LoVo (cell line): ENCODE measurements at regions not wholly inside any gene's neighbourhood (a gene's known extent, or its start where the extent isn't known, plus 50 kb on each side); places are given as distances from the start of the nearest gene placed in this dataset.
"Not testable (repeated sequence)": the region's sequence is repeated elsewhere in the genome, so short reads cannot be mapped to it uniquely, and the experiment has no call there.

Experiments
- DNase-seq: peaks from one replicate; pipeline ENCODE4 v3.0.0-alpha.2; 2016; ENCODE audit warnings: low spot score

DNA sequence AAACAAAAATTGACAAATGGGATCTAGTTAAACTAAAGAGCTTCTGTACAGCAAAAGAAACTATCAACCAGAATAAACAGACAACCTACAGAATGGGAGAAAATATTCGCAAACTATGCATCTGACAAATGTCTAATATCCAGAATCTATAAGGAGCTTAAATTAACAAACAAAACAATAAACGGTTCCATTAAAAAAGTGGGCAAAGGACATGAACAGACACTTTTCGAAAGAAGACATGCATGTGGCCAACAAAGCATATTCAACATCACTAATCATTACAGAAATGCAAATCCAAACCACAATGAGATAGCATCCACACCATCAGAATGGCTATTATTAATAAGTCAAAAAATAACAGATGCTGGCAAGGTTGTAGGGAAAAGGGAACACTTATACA, 50.5 kb upstream of the MED13L start:
- not testable (repeated sequence) for DNase-seq

DNA sequence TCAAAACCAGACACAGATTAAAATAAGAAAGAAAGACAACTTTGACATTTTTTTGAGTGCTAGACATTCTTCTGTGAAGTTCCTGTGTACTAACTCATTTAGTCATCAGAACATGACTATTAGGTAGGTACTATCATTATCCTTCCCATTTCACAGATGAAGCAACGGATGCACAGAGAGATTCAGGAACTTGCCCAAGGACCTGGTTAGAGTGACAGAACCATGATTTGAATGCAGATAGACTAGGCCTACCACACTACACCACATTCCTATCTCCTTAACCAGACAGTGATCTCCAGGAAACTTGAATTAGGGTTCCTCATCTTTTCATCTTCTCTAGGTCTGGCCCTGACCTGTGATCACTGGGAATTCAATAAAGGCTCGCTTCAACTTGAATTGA, 54.4 kb upstream of the MED13L start:
- no peak for DNase-seq

DNA sequence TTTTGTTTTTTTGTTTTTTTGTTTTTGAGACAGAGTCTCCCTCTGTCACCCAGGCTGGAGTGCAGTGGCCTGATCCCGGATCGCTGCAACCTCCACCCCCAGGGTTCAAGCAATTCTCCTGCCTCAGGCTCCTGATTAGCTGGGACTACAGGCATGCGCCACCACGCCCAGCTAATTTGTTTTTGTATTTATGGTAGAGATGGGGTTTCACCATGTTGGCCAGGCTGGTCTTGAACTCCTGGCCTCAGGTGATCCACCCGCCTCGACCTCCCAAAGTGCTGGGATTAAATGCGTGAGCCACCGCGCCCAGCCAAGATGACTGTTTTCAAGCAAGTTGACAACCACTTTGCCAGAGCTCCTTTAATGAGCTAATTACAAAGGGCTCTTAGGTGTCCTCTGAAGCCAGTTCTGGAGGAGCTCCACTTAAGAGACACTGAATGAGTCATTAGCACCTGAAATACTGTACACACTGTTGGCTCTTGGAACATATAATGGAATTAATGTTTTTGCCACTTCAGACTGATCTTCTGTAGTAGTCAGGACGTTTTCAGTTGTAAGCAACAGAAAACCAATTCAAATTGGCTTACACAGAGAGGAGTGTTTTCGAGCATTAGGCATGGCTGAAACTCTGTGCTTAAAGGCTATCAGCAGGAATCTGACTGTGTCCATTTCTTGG, 55.4 kb upstream of the MED13L start:
- no peak for DNase-seq

DNA sequence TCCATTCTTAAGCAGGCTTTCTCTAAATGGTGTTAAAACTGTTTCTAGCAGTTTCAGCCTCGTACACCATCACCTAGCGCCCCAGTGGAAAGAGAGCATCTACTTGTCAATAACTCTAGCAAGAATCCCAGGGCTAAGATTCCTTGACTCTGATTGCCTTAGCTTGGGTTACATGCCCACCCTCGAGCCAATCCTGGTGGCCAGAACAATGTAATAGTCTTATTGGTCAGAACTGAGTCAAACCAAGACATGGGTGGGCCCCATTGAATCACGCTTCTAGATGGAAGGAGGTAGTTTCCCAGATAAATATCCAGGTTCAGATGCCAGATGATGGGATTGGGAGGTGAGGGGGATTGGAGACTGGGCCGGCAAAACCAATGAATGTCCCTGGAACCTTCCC, 55.9 kb upstream of the MED13L start:
- DNase-seq = no peak

DNA sequence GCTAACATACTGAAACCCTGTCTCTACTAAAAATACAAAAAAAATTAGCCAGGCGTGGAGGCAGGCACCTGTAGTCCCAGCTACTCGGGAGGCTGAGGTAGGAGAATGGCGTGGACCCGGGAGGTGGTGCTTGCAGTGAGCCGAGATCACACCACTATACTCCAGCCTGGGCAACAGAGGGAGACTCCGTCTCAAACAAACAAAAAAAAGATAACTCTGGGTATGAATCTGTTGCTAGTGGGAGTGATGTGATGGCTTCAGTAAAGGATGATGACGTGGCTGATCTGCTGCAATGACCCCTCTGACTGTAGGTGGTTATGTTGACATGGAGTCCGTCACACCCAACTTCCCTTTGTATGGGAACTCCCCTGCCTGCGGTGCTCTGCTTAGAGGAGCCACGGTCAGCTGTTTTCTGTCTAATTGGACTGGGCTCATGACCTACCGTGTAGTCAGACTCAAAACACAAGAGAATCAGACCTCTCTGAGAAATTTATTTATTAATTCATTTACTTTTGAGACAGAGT, 59.1 kb upstream of the MED13L start:
- DNase-seq = no peak

DNA sequence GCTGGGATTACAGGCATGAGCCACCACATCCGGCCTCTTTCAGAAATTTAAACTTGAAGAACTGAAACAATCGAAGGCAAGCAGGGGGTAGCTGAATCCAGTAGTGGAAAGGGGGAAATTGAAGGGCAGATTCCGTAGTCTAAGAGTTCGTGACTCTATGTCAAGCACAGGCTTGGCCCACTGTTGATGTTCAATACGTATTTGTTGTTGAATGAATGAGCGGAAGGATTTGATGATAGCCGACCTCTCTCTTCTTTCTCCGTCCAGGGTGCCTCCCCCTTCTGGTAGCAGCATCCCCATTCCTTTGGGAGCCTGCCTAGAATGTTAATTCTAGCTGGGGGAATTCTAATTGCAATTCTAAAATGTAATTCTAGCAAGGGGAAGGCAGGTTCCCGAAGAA, 59.8 kb upstream of the MED13L start:
- DNase-seq = no peak

DNA sequence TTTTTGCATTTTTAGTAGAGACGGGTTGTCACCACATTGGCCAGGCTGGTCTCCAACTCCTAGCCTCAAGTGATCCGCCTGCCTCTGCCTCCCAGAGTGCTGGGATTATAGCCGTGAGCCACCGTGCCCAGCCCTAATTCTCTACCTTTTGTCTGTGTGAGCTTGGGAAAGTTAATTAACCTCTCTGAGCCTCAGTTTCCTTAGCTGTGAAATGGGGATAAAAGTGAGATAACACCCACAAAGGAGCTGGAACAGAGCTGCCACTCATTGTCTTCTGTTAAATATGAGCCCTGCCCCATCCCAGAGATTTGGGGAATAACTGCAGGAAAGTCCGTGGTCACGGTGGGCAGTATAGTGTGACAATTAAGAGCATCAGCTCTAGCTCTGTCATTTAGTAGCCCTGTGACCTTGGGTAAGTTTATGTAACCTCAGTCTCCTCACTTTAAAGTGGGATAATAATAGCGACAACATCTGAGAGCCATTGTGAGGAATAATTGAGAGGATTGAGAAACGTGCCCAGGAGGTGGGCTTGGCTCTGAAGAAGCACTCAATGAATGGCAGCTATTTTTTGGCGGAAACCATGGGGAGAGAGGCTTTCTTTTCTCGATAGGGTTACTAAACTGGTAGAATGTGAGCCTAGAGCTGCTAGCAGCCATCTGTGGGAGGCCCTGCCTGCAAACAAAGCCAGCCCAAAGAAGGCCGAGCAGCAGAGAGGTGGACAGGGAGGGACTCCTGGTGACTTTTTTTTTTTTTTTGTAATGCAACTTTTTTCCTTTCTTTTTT, 60.8 kb upstream of the MED13L start:
- no peak for DNase-seq

DNA sequence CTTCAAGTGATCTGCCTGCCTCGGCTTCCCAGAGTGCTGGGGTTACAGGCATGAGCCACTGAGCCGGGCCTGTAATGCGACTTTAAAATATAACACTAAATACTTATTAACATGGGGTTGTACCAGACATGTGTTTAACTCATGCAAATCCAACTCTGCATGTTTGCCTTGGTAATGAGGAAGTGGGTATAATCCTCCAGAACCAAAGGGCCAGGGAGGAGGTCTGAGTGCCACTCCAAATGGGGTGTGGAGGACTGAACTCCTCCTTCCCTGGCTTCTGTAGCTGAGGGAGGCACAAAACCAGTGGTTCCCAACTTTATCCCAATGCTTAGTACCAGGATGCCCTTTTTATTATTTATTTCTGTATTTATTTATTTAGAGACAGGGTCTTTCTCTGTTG, 61.6 kb upstream of the MED13L start:
- DNase-seq = no peak

DNA sequence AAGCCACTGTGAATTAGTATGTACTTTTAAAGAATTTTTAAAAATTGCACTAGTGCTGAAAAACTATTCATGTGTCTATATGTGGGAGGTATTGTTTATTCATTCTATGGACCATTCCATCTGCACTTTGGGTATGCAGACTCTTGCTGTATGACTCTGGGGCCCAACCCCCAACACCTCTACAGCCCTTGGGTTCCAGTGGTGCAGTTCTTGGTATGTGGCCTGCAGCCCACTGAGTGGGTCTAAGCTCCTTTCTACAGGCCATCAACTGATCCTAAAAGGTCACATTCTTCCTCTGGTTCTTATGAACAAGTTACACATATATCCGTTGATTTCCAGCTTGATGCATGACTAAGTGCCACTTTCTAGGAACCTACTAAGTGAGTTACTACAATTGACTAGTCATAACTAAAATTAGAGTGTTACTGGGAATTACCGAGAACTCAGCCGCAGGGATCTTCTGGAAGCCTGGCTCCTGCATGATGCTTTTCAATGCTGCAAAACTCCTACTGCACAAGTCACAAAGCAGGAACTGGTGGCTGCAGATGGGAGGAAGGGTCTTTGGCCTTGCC, 62.4 kb upstream of the MED13L start:
- no peak for DNase-seq

DNA sequence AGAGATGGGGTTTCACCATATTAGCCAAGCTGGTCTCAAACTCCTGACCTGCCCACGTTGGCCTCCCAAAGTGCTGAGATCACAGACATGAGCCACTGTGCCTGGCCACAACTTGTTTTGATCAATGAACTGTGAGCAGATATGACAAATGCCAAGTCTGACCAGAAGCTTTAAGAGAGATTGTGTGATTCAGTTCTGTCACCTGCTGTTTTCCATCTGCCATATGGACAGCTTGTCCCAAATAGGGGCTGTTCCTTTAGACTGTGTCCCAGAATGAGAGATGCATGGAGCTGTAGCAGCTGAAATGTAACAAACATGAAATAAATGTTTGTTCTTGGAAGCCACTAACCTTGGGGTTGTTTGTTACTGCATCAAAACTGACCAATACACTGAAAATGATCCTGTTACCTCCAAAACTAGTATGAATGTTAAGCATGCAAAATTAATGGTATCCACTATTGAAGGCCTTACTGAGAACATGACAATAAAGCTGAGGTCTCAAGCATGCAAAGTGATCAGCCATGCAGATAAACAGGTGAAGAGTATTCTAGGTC, 65.9 kb upstream of the MED13L start:
- DNase-seq = no peak

DNA sequence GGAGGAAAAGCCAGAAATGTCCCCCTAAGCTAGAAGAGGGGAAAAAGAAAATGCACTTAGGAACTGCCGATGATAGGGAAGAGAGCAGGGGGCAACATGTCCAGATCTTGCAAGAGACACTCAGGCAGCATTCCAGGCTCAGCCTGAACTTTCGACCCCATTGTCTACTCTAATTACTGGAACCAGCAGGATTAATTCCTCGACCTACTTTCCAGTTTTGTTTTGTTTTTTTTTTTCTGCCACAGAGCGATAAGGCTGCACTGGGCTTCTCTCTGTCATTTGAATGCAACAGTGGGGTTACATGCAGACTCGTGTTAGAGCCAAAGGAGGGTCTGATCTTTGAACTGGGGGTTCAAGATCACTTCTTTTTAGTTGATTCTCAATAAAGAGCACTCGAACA, 68.7 kb upstream of the MED13L start:
- no peak for DNase-seq

DNA sequence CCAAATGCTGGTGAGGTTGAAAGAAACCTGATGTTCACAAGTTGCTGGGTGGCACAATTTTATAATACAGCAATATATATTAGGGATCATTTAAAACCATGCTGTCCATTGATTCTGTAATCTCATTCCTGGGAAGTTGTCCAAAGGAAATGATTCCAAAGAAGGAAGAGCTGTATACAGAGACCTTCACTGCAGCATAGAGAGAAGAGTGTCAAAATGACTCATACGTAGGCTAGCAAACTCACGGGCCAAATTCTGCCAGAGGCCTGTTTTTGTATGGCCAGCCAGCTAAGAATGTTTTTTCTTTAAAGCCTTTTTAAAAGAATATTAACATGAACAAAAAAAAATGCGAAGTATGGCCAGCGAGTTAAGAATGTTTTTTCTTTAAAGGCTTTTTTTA, 69.2 kb upstream of the MED13L start:
- peak; percentile 15 for DNase-seq

DNA sequence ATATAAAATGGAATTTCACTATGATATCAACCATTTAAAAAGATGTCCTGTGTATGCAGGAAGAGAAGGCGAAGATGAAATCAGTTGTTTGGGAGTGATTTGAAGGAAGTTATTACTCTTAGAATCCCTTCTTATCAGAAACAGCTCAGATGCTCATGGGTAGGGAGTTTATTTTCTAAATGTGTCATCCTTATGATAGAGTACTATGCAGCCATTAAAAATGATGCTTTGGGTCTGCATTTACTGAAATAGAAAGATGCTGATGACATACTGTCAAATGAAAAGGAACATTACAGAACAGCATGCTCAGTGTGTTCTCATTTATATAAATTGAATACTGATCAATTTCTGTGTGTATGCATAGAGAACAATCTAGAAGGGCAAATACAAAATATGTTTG, 69.8 kb upstream of the MED13L start:
- no peak for DNase-seq

DNA sequence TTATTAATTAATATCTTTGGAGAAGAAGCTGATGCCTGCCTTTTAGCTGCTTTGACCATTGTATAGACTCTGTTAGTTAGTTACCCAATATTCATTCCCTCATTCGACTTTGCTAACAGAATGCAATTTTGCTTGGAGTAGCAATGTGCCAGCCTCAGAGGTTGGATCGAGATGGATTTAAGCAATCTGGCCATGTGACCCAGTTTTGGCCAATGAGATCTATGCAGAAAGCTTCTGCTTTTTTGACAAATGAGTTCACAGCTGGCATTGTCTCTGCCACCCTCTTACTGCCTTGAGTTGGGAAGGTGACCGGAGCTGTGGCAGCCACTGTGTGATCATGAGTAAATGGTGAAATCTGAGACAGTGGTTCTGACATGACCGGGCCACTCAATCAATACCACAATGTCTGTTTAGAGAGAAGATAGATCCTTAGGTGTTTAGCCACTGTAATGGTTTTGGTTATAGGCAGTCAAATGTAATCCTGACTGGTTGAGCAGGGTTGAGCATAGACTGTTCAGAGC, 74.9 kb upstream of the MED13L start:
- no peak for DNase-seq

DNA sequence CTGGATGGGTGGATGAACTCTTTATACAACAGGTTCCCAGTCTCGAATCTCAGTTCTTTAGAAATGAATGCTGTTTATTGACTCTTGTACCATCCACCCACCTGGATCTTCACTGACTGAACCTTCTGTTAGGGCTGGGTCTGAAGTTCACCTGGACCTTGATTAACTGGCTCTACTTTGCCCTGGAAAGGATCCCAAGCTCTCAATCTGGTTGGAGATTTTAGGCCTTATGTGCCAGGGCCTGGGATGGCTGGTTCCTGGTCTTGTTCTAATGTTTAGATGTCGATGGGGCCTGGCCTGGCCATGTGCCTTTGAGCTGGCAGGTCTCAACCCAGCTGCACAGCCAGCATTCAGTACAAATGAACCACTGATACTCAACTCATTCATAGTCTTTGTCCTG, 76.5 kb upstream of the MED13L start:
- DNase-seq = no peak

DNA sequence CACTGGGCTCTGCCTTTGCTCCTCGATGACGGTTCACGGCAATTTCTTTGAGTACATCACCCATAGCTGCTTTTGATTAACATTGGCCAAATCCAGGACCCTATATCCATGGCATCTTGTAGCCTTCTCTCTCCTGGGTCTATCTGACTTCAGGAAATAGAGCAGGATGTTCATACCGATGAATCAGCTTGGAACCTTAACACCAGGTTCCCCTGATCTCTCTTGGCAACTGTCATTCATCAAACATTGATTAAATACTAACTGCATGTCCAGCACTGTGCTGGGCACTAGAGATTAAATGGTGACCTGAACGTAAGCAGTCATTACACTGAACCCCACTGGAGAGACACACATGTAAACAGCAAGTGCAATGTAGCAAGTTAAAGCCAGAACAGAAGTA, 77.0 kb upstream of the MED13L start:
- no peak for DNase-seq

DNA sequence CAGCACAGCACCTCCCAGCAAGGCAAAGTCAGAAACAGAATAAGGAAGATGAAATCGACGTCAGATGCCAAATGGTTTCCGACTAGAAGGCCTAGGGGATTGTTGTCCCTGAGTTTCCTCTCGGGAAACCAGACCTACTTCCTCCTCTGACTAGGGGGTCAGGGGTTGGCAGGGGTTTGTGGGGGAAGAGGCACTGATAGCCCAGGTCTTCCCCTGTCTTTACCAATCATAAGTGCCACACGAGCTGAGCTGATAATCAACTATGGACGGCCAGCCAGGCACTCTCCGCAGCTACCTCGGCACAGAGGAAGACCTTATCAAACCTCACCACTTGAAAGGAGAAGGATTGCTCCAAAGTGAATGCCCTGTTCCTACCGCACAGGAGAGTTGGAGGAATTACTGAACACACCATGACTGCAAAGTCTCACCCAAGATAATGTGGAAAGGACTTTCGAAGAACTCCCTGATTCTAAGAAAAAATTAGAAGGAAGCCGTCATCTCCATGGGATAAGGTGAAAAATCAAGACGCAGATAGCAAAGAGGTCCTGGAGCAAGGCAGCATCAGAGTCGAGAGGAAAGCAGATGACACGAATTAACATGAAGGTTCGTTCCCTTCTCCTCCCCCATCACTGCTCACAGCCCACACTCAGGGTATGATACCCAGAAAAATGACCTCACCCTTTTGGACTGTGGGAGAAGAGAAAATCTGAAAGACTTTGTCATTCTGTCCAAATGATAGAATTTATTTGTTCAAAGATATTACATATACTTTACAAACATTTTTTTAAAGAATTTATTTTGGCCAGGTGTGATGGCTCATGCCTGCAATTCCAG, 77.7 kb upstream of the MED13L start:
- no peak for DNase-seq

DNA sequence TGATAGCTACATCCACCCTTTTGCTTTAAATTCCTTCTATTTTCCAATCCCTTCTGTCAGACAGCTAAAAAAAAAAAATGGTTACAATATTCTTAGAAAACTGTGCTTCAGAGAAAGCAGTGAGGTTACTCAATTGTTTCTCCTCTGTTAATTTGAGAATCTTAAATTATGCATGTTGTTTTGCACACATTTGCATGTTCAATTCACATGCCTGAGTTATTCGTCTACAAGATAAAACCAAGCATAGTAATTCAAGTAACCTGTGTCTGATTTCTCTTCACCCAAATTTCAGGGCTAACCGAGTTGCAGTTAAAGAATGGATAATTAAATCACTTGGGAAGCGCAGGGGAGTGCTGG, 81.0 kb upstream of the MED13L start:
- no peak for DNase-seq

DNA sequence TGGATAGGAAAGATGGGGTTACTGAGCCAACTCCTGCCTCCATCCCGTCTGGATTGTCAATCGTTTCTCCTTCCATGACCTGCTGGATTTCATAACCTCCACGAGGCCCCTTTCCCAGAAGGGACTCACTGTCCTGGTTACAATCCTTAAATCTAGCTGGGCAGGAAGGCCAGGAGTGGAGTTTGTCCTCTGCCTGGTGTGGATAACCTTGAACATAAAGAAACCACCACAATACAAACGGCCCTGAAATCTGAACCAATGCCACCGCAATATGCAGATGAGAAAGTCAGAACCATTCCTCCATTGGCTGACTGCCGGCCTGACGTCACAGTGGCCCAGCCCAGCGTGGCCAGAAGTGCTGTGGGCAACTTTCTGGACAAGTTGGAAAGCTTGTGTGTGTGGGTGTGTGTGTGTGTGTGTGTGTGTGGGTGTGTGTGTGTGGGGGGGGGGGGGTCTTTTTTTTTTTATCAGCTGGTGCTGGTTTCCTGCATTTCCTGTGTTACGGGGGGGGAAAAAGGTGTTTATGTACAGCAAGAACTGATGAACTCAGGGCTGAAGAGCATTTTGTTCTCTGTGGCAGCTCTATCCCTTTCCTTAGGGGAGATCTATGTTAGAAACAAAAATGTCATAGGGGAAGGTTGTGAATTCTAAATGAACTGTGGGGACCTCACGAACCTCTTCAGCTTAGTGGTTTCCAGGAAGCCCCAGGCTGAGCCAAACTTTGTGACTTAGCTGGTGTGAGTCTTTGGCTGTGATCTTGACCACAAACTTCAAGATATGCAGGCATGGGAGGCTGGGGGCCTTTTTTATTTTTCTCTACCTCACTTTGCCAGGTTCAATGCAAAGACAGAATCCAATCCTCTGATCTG, 81.6 kb upstream of the MED13L start:
- DNase-seq = peak; percentile 34

DNA sequence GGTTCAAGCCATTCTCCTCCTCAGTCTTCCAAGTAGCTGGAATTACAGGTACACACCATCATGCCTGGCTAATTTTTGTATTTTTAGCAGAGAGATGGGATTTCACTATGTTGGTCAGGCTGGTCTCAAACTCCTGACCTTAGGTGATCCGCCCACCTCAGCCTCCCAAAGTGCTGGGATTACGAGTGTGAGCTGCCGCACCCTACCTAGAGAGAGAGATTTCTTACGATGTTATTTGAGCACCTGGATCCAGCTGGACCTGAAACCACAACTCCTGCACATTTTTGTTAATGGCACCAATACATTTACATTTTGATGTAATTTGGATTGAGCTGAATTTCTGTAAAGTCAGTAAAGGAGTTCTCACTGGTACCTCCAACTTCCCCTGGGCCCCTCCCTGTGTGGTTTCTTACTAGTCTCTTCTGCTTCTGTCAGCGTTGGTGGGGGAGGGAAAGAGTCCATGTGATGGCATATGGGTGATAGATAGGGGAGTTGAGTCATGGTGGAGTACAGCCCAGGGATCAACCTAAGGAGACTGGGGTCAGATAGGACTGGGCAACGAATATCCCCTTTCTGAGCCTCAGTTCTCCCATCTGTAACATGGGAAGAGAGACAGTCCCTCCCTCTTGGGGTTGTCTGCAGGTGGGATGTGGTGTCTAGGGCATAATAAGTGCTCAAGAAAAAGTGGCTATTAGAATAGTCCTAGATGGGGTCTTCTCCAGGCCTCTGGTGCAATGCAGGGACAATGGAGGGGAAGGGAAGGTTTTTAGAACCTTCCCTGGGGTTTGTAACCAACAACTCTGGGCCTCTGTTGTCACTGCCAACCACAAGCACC, 83.3 kb upstream of the MED13L start:
- no peak for DNase-seq
